ENCODE measurements at regions not wholly inside any gene's neighbourhood (a gene's known extent, or its start where the extent isn't known, plus 50 kb on each side); places are given as distances from the start of the nearest gene placed in this dataset.
"Not testable (repeated sequence)": the region's sequence is repeated elsewhere in the genome, so short reads cannot be mapped to it uniquely, and the experiment has no call there.

DNA sequence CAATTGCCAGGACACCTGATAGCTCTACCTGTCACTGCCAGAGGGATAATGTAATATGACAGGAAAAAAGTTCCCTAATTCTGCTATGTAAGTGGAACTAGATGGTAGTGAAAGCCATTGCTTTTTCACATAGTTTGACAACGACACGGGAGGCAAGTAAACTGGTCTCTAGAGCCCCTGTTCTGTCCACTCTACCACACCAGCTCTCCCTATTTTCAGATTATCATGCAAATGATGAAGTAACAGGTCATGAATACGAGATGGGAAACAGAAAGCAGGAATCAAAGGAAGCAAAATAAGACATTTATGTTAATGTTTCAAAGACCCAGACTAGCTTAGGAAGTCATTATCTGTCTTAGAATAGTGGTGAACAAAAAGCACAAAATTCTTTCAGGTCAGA lies 56.2 kb downstream of the TAF11L14 start:
- no peak for DNase-seq

DNA sequence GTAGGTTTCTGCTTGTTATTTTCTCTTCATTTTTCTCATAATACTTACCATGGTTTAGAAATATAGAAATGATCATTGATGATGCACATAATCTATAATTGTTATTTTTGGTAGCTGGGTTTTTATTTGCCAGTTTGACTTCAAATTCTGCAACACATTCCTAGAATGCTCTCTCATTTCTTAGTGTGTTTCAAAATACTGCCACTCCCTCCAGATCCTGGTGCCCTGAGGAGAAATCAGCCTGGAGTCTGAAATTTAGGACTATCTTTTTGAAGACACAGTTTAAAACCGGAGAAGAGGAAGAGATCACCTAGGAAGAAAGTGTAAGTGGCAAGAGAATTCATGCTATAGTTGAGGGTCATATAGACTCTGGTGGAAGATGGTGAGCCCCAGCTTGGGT lies 57.5 kb downstream of the TAF11L14 start:
- DNase-seq = no peak

DNA sequence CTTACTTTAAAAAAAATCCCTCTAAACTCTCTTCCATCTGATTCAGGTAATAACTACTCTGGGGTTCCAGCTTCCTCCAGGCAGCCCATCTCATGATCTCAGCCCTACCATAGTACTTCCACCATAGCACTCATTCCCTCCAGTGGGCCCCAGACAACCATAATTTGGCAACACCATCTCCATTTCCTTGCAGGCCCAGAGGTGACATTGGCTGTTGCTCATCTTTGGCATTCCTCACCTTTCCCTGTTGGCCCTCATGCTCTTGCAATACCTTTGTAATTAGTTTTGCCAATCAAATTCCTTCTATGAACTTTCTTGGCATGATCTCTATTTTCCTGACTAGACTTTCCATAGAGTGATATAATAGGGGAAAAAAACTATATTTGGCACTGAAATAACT lies 60.1 kb downstream of the TAF11L14 start:
- no peak for DNase-seq

DNA sequence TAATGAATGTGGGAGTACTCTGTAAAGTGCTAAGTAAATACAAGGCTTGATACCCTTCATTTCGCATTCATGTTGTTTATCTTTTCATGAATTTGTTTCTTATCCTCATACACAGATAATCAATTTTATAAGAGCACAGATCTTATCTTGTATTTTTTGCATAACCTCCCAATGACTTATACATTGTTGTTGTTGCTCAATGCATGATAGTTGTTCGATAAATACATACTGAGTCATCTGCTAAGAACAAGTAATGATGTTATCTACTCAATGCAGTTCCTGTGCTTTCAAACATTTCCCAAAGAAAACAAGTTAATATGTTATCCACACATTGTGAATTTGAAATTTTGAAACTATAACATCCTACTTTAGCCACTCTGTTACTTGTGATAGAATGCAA lies 60.7 kb downstream of the TAF11L14 start:
- no peak for DNase-seq

DNA sequence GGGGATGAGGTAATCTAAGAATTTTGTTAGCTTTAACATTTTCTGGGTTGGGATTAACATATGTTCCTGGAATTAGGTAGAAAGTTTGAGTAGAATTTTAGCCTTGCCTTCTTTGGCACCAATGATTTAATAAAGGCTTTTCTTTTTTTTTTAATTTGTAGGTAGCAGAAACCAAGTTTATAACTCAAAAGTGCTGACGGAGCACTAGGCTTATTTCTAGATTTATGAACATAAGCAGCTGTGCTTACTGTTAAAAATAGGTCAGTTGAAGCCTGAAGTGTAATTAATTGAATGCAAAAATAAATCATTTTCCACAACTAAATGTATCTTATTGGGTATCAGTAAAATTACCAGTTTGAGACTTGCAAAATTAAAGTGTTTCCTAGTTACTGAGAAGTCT lies 62.4 kb downstream of the TAF11L14 start:
- no peak for DNase-seq

DNA sequence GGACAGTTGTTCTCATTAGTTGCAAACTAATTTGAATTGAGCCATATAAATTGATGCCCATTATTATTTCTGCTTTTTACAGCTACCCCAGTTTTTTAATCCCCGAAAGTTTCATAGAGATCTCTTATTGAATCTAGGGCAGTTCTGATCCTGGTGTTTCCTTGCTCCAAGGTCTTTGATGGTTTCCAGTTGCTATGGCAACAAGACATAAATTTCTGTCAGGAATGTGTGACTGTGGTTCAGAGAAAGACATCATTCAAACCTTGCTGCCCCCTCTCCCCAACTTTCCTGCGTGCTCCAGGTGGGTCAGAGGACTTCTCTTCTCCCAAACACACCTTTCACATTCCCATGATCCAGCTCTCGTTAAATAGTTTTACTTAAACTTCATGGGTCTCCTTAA lies 63.4 kb downstream of the TAF11L14 start:
- DNase-seq = no peak

DNA sequence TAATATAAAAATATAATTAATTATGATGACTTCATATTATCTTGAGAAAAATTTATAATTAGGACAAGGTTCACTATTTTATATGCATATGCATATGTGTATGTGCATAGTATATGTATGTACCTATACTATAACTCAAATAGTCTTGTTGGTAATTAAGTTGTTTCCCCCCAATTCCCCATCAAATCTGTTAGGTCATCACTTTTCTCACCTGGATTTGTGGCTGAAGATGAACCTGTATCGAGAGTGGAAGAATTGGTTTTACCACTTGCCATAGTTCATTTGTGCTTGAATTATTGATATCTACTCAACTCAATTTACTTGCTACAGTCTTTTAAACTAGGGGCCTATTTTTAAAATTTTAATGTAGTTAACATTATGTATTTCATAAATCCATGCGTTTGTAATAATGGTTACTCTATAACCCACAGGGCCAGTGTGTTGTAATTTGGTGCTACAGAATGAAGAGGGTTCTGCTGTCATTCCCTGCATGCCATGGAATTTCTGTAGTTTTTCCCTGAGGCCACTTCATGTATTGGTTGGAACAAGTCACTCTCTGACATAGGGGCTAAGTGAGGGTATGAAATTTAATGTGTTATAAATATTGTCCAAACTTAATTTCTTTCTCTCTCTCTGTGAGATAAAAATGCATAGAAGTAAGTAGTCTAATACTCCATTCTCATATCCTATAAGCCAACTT lies 74.9 kb downstream of the TAF11L14 start:
- no peak for DNase-seq

DNA sequence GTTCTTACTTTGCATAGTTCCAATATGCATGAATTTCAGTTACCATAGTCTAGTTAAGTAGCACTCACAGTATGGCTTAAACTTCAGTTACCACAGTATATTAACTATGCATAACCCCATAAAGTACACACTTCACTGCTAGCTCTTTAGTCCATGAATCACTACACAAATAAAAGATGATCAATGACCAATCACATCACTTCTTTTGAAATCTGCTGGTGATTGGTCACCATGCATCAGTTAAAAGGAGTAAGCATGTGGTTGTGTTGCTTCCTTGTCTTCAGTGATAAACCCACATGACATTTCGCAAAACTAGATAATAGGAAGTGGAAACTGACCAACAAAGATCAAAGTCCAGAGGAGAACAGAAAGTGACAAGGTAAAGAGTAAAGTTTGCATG lies 79.0 kb downstream of the TAF11L14 start:
- peak in 2 of 4 experiments; percentile 34 to 36 for DNase-seq

DNA sequence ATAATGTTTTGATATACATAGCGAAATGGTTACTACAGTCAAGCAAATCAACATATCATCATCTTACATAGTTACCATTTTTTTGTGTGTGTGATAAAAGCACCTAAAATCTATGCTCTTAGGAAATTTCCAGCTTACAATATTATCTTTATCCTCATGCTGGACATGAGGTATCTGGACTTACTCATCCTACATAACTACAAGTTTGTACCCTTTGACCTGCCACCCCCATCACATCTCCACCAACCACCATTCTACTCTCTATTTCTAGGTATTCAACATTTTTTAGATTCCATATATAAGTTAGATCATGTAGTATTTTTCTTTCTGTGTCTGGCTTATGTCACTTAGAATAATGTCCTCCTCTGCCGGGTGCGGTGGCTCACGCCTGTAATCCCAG lies 79.9 kb downstream of the TAF11L14 start:
- DNase-seq = no peak

DNA sequence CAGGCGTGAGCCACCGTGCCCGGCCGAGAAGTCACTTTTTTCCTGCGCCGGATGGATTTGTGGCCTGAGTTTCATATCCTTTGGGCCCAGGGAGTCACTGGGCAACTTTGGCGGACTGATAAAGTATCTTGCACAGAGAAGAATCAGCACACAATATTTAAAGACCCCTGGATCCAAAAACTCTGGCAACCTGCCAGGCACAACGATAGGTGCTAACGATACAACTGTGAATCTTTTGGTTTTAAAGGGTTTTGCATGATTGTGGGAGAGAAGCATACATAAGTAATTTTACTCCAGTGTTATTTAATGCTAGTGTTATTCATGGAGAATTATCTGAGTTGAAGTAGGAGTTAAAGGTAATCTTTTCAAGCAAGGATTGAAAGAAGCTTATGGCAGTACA lies 85.3 kb downstream of the TAF11L14 start:
- DNase-seq = no peak

DNA sequence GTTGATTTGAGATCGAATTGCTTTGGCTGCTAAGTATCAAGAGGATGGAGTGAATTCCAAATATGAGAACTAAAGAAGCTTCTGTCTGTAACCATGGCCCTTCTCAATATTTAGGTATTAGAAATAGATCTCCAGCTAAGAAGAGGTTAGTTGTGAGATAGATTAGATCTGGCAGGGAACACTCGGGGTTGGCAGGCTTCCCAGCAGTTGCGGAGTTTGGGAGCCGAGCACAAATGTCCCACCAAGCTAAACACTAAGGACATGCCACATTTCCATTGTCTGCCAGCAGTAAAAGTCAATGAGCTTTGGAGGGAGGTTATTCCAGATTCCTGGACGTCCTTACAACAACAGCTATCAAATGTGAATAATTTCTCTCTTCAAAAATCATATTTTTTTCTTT lies 85.8 kb downstream of the TAF11L14 start:
- no peak for DNase-seq

DNA sequence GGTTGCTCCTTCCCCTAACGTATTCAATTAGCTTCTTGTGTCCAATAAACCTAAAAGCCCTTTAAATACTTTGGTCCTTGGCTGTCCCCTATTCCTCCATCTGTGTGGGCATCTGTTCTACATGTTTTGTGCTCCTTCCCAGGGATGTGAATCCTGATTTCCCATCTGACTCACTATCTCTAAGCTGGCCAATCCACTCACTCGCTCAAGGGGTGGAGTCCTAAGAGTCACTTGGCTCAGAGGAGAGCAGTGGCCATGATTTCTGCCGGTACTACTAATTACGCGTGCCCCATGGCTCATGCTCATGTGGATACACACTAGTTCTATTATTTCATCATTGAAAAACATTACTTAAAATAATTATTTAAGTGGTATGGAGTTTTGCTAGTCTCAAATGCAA lies 89.6 kb downstream of the TAF11L14 start:
- no peak for DNase-seq

DNA sequence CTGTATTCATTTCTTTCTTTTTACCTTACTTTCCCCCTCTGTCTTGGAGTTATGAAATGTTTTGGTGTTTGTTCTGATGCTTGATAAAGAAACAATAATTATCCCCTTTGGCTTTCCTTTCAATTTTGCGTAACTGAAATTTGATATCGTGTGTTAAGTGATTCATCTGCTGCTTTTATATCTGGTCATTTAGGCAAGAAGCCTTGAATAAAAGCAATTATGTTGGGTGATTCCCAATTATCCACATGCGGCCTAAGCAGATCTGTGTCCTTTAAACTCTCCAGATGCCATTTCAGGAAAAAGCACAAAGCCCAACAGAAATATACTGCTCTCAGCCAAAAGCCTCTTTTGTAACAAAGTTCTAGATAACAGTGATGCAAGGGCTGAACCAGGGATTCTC lies 92.8 kb downstream of the TAF11L14 start:
- no peak for DNase-seq

DNA sequence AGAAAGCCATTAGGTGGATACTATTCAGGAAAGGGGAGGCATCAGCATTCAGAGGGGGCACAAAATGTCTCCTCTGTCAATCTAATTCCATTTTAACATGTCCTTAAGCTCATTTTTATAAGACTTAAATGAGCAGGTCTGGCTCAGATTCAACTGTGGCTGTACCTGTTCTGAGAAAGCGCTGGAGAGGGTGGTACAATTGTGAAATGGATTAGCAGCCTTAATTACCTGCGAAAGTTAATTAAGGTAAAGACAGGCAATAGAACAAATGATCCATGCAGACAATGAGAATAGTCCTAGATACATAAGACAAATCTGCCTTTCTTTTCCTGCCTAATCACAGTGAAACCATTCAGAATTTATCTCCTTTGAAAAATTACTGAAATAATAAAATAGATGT lies 96.2 kb downstream of the TAF11L14 start:
- no peak for DNase-seq

DNA sequence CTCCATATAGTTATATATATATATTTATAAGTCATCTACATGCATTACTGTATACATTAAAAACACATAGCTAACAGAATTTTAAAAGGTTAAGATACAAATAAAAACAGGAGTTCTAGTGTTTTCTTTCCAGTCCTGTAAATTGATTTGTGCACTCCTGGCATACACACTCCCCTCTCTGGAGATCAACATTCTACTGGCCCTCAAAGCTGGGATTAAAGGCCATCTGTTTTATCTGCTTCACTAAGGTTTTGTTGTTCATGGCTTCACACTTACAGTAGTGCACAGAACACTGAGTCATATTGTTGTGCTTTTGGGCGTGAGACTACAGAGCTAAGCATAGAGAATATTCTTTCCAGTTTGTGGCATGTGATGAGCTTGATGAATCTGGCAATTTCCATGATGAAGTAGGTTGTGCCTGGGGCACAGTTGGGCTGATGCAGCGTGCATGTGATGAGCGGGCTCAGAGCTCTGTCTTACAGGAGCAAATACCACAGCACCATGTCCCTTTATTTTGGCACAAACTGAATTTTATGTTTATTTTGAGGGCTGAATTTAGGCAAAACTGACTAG lies 98.2 kb downstream of the TAF11L14 start:
- DNase-seq = no peak

DNA sequence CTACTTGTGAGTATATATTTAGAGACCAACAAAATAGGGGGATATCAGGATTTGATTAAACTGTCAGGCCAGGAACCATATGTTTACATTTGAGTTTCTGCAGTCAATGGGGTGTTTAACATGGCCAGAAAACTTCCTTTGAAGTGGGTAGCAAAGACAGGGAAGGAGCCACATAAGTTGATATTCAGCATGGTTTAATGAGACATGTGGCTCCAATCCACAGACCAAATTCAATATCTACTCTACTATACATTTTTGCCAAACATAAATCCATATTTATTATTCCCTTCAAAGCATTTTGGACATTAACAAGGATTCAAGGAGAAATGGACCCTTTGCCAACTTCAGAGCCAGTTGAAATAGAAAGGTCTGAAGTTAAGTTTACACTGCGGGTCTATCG lies 99.8 kb downstream of the TAF11L14 start:
- no peak for DNase-seq

DNA sequence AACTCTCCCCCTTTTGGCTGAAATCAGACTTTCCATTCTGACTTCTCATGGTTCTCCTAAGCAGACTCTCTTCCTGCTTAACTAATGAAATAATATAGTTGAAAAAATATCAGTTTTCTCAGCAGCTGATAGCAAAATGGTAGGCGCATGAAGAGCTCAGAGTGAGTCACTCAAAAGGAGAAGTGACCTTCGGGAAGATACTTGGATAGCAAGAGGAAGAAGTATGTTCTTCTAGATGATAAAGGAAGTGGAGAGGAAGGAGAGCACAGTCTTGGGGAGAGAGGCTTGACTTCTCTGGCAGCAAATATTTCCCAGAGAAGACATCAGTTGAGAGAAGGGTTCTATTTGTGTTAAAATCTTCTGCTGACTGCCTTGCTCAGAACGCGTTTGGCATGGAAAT lies 101.5 kb downstream of the TAF11L14 start:
- DNase-seq = peak; percentile 58 to 86 (median 72)

DNA sequence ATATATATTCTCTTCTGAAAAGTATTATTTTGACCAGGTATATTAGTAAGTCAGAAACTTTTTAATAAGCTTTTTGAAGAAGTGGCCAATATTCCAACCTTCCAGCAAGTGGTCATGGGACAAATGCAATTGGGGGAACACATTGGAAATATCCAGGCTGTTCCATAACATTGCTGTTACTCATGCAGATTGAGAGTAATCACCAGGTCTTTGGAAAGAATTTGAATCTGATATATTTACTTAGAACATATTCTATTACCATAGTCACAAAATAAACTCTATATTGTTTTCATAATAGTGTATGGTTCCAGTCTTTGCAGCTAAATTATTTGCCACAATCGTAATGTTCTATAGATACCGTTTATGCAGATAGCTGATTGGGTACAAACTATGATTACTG lies 102.8 kb downstream of the TAF11L14 start:
- no peak for DNase-seq

DNA sequence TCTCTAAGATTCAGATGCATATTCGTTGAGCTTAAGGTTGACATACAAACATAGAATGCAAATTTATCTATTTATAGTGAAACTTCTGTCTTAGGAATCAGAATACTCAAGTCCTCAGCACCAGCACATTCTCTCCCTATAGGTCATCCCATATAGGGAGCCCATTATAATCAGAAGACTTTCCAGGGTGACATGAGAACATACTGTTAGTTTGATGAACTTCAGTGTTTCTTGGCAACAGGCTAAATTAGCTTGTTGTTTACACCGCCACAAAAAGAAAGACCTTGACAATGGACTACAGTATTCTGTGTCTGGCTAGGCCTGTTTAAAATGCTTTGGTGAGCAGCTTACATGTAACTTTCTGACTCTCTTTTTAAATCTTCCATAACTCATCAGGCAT lies 104.2 kb downstream of the TAF11L14 start:
- DNase-seq = no peak

DNA sequence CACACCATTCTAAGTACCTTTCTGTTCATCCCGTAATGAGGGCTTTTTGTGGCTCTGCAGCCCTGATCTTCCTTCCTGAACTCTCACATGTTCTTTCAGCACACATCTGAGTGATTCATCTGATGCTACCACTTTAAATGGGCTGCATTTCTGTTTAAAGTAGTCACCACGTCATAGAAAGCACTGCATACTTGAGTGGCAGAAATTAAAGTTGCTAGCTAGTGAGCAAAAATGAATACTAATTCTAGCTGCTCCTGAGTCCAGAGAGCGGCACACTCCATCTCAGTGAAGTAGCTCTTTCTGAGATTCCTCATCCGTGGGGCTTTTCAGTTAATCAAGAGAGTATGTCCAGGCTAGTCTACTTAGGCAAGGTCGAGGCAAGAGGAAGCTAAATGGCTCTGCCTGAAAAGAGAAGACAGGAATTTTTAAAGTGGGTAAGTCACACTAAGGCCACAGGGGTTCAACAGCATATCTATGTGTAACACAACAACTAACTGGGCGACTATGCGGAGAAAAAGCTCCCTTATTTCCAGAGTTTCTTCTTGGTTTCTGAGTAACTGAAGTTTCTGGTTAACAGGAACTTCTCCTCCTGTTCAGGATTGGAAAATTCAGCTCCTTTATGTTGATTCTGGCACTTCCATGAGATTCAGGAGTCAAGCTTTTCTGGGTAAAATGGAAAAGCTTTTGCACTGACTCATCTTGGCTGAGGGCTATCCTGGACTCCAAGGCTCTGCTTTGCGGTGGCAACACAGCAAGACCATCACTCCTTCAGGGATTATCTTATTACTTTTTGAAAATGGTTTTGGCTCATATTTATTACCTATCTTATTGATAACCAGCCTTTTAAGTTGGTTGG lies 109.5 kb downstream of the TAF11L14 start:
- no peak for DNase-seq

DNA sequence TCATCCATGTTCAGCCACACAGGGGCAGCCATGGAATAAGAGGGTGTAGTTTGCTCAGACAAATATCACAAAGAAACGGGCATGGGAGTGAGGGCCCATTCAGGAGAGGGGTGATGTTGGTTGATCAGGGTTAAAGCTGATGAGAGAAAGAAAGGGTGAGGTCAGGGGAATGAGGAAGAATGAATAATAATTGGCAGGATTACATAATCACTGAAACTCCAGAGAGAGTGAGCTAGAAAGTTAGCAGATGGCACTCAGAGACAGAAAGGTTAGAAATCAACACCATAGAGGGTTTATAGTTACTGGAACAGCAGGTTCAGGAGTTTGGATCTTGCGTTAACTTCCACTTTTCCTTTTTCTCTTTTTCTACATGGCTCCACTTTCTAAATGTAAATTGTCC lies 113.9 kb downstream of the TAF11L14 start:
- peak in 2 of 4 experiments; percentile 43 to 47 for DNase-seq

DNA sequence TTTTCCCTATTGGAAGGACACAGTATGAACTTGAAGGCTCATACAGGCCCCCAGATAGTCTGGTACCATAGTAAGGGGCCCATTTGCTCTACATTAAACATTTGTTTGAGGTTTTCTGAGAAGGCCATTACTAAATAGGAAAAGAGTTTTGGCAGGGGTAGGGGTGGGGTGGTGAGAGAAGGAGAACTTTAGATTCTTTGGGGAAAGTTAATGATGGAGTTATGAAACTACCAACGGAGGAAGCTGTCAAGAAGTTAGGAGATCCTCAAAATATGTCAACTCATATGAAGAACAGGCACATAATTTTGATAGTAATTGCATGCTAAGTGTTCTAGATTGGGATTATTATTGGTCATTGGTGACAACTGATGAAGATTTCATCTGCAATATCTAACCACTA lies 114.7 kb downstream of the TAF11L14 start:
- peak; percentile 4 to 47 (median 22) for DNase-seq

DNA sequence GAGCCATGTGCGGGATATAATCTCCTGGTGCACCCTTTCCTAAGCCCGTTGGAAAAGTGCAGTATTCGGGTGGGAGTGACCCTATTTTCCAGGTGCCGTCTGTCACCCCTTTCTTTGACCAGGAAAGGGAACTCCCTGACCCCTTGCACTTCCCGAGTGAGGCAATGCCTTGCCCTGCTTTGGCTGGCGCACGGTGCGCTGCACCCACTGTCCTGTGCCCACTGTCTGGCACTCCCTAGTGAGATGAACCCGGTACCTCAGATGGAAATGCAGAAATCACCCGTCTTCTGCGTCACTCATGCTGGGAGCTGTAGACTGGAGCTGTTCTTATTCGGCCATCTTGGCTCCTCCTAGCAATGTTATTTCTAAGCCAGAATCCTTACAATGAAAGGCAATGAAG lies 121.1 kb downstream of the TAF11L14 start:
- DNase-seq = not testable (repeated sequence)

DNA sequence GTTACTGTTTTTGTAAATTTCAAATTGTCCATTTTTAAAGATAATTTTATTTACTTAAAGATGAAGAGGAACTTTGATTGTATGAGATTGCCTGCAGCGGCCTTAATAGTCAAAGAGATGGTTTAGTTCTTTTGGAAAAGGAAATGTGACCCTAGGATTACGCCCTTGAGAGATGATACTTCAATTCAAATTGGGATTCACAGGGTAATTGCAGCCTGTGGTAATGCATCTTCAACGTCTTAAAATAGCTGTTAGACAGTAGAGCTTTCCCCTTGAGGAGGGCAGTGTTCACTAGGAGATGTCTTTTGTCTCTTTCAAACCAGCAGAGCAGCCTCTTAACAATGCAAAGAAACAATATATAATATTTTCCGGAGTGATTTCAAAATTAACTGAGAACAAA lies 127.1 kb downstream of the TAF11L14 start:
- no peak for DNase-seq
